ENCODE measurements at regions not wholly inside any gene's neighbourhood (a gene's known extent, or its start where the extent isn't known, plus 50 kb on each side); places are given as distances from the start of the nearest gene placed in this dataset.
A peak's percentile ranks its signal among the peaks of the same experiment; 100 is the strongest.
"Not testable (repeated sequence)": the region's sequence is repeated elsewhere in the genome, so short reads cannot be mapped to it uniquely, and the experiment has no call there.

GRCh38 chr2:207344596-207345394 is 179.0 kb upstream of the KLF7 start:
- not testable (repeated sequence) for H3K36me3 ChIP-seq (ENCODE audit: control insufficient read depth, insufficient read depth, low read length); H3K4me3 ChIP-seq (ENCODE audit: low read depth, low read length); H2AFZ ChIP-seq; H3K4me1 ChIP-seq; H3K9ac ChIP-seq; H3K9me3 ChIP-seq (ENCODE audit: control insufficient read depth, low read length); H3K4me2 ChIP-seq (ENCODE audit: low read length); H3K27me3 ChIP-seq (ENCODE audit: control insufficient read depth, insufficient read depth, low read length); H3K79me2 ChIP-seq; H3K27ac ChIP-seq
- TF ChIP-seq, protein P1, sequence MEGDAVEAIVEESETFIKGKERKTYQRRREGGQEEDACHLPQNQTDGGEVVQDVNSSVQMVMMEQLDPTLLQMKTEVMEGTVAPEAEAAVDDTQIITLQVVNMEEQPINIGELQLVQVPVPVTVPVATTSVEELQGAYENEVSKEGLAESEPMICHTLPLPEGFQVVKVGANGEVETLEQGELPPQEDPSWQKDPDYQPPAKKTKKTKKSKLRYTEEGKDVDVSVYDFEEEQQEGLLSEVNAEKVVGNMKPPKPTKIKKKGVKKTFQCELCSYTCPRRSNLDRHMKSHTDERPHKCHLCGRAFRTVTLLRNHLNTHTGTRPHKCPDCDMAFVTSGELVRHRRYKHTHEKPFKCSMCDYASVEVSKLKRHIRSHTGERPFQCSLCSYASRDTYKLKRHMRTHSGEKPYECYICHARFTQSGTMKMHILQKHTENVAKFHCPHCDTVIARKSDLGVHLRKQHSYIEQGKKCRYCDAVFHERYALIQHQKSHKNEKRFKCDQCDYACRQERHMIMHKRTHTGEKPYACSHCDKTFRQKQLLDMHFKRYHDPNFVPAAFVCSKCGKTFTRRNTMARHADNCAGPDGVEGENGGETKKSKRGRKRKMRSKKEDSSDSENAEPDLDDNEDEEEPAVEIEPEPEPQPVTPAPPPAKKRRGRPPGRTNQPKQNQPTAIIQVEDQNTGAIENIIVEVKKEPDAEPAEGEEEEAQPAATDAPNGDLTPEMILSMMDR (IDR thresholded peaks at IDR 0.05), result peak; percentile 33

- TF ChIP-seq, protein P1 (IDR thresholded peaks at IDR 0.05), result no peak
- Histone ChIP-seq H3K9ac (no peak overlapping the region), H3K79me2 (no peaks in the 10 kb centered on the region)
Measured at GRCh38 chr2:207351171-207351570, 178.6 kb upstream of the CREB1 start.

DNA sequence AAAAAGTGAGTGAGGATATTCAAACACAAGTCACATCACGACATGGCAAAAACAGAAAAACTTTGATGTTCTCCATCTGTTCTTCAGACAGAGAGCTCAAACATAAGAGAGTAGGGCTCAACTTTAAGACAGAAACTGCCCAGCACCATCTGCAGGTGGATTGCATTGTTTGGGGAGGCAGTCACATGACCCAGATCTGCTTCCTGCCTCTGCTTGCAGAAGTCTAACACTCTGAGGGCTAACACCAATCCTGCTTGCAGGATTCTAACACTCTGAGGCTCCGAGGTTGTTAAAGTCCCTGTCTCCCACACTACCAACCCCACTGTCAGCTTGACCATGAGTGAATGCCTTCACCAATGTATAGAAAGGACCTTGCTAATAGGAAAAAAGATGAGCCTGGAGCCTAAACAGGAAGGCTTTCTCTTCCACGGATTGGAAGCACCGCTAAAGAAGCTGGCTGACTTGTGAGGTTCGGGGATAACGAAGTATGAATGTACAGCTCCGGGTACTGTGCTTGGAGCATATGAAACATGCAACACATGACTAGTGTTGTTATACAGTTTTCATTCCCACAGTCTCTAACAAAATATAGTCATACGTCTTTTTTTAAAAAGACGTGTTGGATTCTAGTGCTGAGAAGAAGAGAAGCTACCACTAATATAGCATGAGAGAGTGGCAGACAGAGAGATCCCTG is 176.6 kb upstream of the CREB1 start:
- no peaks in the 10 kb centered on the region for H3K9me3 ChIP-seq (ENCODE audit: control insufficient read depth, low read length)
- H3K4me3 ChIP-seq (ENCODE audit: low read depth, low read length), result no peak overlapping the region
- no peaks in the 10 kb centered on the region for H3K36me3 ChIP-seq (ENCODE audit: control insufficient read depth, insufficient read depth, low read length)
- TF ChIP-seq, protein P1 (IDR thresholded peaks at IDR 0.05), result no peak
- H3K4me1 ChIP-seq, result no peaks in the 10 kb centered on the region
- no peaks in the 10 kb centered on the region for H3K79me2 ChIP-seq
- no peak overlapping the region for H3K4me2 ChIP-seq (ENCODE audit: low read length)
- no peak overlapping the region for H3K27ac ChIP-seq
- no peak overlapping the region for H3K9ac ChIP-seq
- no peaks in the 10 kb centered on the region for H3K27me3 ChIP-seq (ENCODE audit: control insufficient read depth, insufficient read depth, low read length)
- H2AFZ ChIP-seq, result no peak overlapping the region

More at GRCh38 chr2:207351171-207351570, 178.6 kb upstream of the CREB1 start:
- no peak overlapping the region for H3K27ac ChIP-seq
- no peaks in the 10 kb centered on the region for H3K36me3 ChIP-seq (ENCODE audit: control insufficient read depth, insufficient read depth, low read length)
- no peak overlapping the region for H2AFZ ChIP-seq
- no peaks in the 10 kb centered on the region for H3K27me3 ChIP-seq (ENCODE audit: control insufficient read depth, insufficient read depth, low read length)
- H3K4me3 ChIP-seq (ENCODE audit: low read depth, low read length), result no peak overlapping the region
- no peaks in the 10 kb centered on the region for H3K4me1 ChIP-seq
- no peak overlapping the region for H3K4me2 ChIP-seq (ENCODE audit: low read length)
- no peaks in the 10 kb centered on the region for H3K9me3 ChIP-seq (ENCODE audit: control insufficient read depth, low read length)

DNA sequence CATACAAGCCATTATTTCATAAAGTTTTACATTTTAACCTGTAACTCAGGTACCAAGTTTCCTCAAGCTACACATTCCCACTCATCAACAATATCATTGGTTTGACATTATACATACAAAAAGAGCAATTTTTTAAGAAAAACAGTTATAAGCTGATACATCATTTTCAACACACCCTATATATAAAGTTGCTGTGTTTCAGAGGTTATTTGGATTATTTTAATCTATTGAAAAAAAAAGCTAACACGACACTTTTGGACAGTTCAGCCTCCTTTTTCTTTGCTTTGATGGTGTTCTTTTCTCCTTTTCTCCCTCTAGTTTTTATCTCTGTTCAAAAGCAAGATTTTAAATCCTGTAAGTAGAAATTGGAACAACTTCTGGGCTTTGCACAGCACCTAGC is 175.9 kb upstream of the CREB1 start:
- H2AFZ ChIP-seq, result no peak overlapping the region
- no peaks in the 10 kb centered on the region for H3K9me3 ChIP-seq (ENCODE audit: control insufficient read depth, low read length)
- no peak overlapping the region for H3K27ac ChIP-seq
- TF ChIP-seq, protein P1 (IDR thresholded peaks at IDR 0.05), result no peak
- H3K4me3 ChIP-seq (ENCODE audit: low read depth, low read length), result no peak overlapping the region
- no peaks in the 10 kb centered on the region for H3K79me2 ChIP-seq
- H3K27me3 ChIP-seq (ENCODE audit: control insufficient read depth, insufficient read depth, low read length), result no peaks in the 10 kb centered on the region
- no peaks in the 10 kb centered on the region for H3K36me3 ChIP-seq (ENCODE audit: control insufficient read depth, insufficient read depth, low read length)
- H3K4me1 ChIP-seq, result no peaks in the 10 kb centered on the region
- no peak overlapping the region for H3K4me2 ChIP-seq (ENCODE audit: low read length)
- H3K9ac ChIP-seq, result no peak overlapping the region

Measured in parathyroid adenoma (tissue), 2 donors.